Thyroid gland (tissue), 4 donors: ENCODE measurements at regions not wholly inside any gene's neighbourhood (a gene's known extent, or its start where the extent isn't known, plus 50 kb on each side); places are given as distances from the start of the nearest gene placed in this dataset.
"Not testable (repeated sequence)": the region's sequence is repeated elsewhere in the genome, so short reads cannot be mapped to it uniquely, and the experiment has no call there.

Experiments used
- POLR2A ChIP-seq, 2 donors: fragments of 450-650 bp; IDR thresholded peaks; one replicate each; pipeline ENCODE4 v1.6.1; 2017; ENCODE audit warnings: antibody characterized with exemption in 2 of 2, mild to moderate bottlenecking in 2 of 2, moderate library complexity in 1 of 2
- TF ChIP-seq, protein P1 (sequence below), 6 experiments: fragments of 200-600 bp in 3 of 6; fragments of 450-650 bp in 3 of 6; sonication (generic) in 3 of 6; IDR thresholded peaks; one replicate each; pipeline ENCODE4 v1.5.1; 2016 to 2019; ENCODE audit warnings: antibody characterized with exemption in 6 of 6, mild to moderate bottlenecking in 2 of 6, inconsistent platforms in 1 of 6, moderate library complexity in 1 of 6

DNA sequence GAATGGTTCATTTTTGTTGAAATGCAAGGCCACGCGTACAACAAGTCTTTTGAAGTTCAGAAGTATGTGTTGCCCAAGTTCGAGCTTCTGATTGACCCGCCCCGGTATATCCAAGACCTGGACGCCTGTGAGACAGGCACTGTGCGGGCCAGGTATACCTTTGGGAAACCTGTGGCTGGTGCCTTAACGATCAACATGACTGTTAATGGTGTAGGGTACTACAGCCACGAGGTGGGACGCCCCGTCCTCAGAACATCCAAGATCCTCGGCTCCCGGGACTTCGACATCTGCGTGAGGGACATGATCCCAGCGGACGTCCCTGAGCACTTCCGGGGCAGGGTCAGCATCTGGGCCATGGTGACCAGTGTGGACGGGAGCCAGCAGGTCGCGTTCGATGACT is 1246.9 kb upstream of the PHF14 start:
- TF ChIP-seq, protein P1, sequence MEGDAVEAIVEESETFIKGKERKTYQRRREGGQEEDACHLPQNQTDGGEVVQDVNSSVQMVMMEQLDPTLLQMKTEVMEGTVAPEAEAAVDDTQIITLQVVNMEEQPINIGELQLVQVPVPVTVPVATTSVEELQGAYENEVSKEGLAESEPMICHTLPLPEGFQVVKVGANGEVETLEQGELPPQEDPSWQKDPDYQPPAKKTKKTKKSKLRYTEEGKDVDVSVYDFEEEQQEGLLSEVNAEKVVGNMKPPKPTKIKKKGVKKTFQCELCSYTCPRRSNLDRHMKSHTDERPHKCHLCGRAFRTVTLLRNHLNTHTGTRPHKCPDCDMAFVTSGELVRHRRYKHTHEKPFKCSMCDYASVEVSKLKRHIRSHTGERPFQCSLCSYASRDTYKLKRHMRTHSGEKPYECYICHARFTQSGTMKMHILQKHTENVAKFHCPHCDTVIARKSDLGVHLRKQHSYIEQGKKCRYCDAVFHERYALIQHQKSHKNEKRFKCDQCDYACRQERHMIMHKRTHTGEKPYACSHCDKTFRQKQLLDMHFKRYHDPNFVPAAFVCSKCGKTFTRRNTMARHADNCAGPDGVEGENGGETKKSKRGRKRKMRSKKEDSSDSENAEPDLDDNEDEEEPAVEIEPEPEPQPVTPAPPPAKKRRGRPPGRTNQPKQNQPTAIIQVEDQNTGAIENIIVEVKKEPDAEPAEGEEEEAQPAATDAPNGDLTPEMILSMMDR (IDR thresholded peaks at IDR 0.05), result not testable (repeated sequence)
- not testable (repeated sequence) for TF ChIP-seq POLR2A (IDR thresholded peaks at IDR 0.05)
